ENCODE measurements at regions not wholly inside any gene's neighbourhood (a gene's known extent, or its start where the extent isn't known, plus 50 kb on each side); places are given as distances from the start of the nearest gene placed in this dataset.

GRCh38 chr15:24861014-24861690, 93.6 kb upstream of the SNRPN start:
- no peaks in the 10 kb centered on the region for H3K36me3 ChIP-seq (ENCODE audit: control insufficient read depth, insufficient read depth, low read length)
- TF ChIP-seq CTCF (IDR thresholded peaks at IDR 0.05; ENCODE audit: insufficient read depth, low read length, poor library complexity, severe bottlenecking): no peak
- DNase-seq (ENCODE audit: extremely low read depth, insufficient read length): no peak
- H3K4me3 ChIP-seq (replicated peaks; ENCODE audit: low read depth, low read length): no peak overlapping the region
- H3K27me3 ChIP-seq (replicated peaks; ENCODE audit: control insufficient read depth, insufficient read depth, low read length): no peaks in the 10 kb centered on the region

- H3K27me3 ChIP-seq (replicated peaks; ENCODE audit: control insufficient read depth, insufficient read depth, low read length): no peaks in the 10 kb centered on the region
- no peak for DNase-seq (ENCODE audit: extremely low read depth, insufficient read length)
- H3K4me3 ChIP-seq (replicated peaks; ENCODE audit: low read depth, low read length): no peak overlapping the region
- TF ChIP-seq CTCF (IDR thresholded peaks at IDR 0.05; ENCODE audit: insufficient read depth, low read length, poor library complexity, severe bottlenecking): no peak
- no peaks in the 10 kb centered on the region for H3K36me3 ChIP-seq (ENCODE audit: control insufficient read depth, insufficient read depth, low read length)
These were observed 91.9 kb upstream of the SNRPN start for GRCh38 chr15:24862726-24863521.

GRCh38 chr15:24865303-24865702, 89.5 kb upstream of the SNRPN start:
- no peak for DNase-seq (ENCODE audit: extremely low read depth, insufficient read length)
- TF ChIP-seq CTCF (IDR thresholded peaks at IDR 0.05; ENCODE audit: insufficient read depth, low read length, poor library complexity, severe bottlenecking): no peak

GRCh38 chr15:24877174-24877573, 77.6 kb upstream of the SNRPN start:
- H3K27me3 ChIP-seq (replicated peaks; ENCODE audit: control insufficient read depth, insufficient read depth, low read length): no peaks in the 10 kb centered on the region
- TF ChIP-seq CTCF (IDR thresholded peaks at IDR 0.05; ENCODE audit: insufficient read depth, low read length, poor library complexity, severe bottlenecking): no peak
- DNase-seq (ENCODE audit: extremely low read depth, insufficient read length): no peak
- H3K4me3 ChIP-seq (replicated peaks; ENCODE audit: low read depth, low read length): no peak overlapping the region
- H3K36me3 ChIP-seq (ENCODE audit: control insufficient read depth, insufficient read depth, low read length): no peaks in the 10 kb centered on the region

More at GRCh38 chr15:24865303-24865702, 89.5 kb upstream of the SNRPN start:
- no peaks in the 10 kb centered on the region for H3K27me3 ChIP-seq (replicated peaks; ENCODE audit: control insufficient read depth, insufficient read depth, low read length)
- no peak overlapping the region for H3K4me3 ChIP-seq (replicated peaks; ENCODE audit: low read depth, low read length)
- H3K36me3 ChIP-seq (ENCODE audit: control insufficient read depth, insufficient read depth, low read length): no peaks in the 10 kb centered on the region

- Histone ChIP-seq H3K27me3 (replicated peaks; ENCODE audit: control insufficient read depth, insufficient read depth, low read length) (no peaks in the 10 kb centered on the region), H3K36me3 (ENCODE audit: control insufficient read depth, insufficient read depth, low read length) (no peaks in the 10 kb centered on the region), H3K4me3 (replicated peaks; ENCODE audit: low read depth, low read length) (no peak overlapping the region)
- TF ChIP-seq CTCF (IDR thresholded peaks at IDR 0.05; ENCODE audit: insufficient read depth, low read length, poor library complexity, severe bottlenecking): no peak
- no peak for DNase-seq (ENCODE audit: extremely low read depth, insufficient read length)
These were observed 76.6 kb upstream of the SNRPN start for GRCh38 chr15:24878153-24878552.
